ENCODE measurements at regions not wholly inside any gene's neighbourhood (a gene's known extent, or its start where the extent isn't known, plus 50 kb on each side); places are given as distances from the start of the nearest gene placed in this dataset.
"Not testable (repeated sequence)": the region's sequence is repeated elsewhere in the genome, so short reads cannot be mapped to it uniquely, and the experiment has no call there.

GRCh38 chrX:76840902-76841301 lies 413.4 kb downstream of the MAGEE1 start:
- TF ChIP-seq CTCF (IDR thresholded peaks at IDR 0.05; ENCODE audit: low read depth, low read length, missing input control); RAD21 (IDR thresholded peaks at IDR 0.05); YY1 (IDR thresholded peaks at IDR 0.05); MAX (IDR thresholded peaks at IDR 0.05); GABPA (IDR thresholded peaks at IDR 0.05 in 1 of 2, conservative IDR thresholded peaks at IDR 0.05 in 1 of 2); JUND (IDR thresholded peaks at IDR 0.05); HNF4A (conservative IDR thresholded peaks at IDR 0.05); TAF1 (conservative IDR thresholded peaks at IDR 0.05); ZBTB33 (IDR thresholded peaks at IDR 0.05); SP1 (IDR thresholded peaks at IDR 0.05); EGR1 (IDR thresholded peaks at IDR 0.05; ENCODE audit: low read depth in 2 of 2): not testable (repeated sequence)
- TF ChIP-seq, protein P1, sequence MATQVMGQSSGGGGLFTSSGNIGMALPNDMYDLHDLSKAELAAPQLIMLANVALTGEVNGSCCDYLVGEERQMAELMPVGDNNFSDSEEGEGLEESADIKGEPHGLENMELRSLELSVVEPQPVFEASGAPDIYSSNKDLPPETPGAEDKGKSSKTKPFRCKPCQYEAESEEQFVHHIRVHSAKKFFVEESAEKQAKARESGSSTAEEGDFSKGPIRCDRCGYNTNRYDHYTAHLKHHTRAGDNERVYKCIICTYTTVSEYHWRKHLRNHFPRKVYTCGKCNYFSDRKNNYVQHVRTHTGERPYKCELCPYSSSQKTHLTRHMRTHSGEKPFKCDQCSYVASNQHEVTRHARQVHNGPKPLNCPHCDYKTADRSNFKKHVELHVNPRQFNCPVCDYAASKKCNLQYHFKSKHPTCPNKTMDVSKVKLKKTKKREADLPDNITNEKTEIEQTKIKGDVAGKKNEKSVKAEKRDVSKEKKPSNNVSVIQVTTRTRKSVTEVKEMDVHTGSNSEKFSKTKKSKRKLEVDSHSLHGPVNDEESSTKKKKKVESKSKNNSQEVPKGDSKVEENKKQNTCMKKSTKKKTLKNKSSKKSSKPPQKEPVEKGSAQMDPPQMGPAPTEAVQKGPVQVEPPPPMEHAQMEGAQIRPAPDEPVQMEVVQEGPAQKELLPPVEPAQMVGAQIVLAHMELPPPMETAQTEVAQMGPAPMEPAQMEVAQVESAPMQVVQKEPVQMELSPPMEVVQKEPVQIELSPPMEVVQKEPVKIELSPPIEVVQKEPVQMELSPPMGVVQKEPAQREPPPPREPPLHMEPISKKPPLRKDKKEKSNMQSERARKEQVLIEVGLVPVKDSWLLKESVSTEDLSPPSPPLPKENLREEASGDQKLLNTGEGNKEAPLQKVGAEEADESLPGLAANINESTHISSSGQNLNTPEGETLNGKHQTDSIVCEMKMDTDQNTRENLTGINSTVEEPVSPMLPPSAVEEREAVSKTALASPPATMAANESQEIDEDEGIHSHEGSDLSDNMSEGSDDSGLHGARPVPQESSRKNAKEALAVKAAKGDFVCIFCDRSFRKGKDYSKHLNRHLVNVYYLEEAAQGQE (IDR thresholded peaks at IDR 0.05), result not testable (repeated sequence)
- TF ChIP-seq, protein P2, sequence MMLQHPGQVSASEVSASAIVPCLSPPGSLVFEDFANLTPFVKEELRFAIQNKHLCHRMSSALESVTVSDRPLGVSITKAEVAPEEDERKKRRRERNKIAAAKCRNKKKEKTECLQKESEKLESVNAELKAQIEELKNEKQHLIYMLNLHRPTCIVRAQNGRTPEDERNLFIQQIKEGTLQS (IDR thresholded peaks at IDR 0.05), result not testable (repeated sequence)

Data from liver (tissue), 3 donors.